ENCODE measurements at regions not wholly inside any gene's neighbourhood (a gene's known extent, or its start where the extent isn't known, plus 50 kb on each side); places are given as distances from the start of the nearest gene placed in this dataset.

DNA sequence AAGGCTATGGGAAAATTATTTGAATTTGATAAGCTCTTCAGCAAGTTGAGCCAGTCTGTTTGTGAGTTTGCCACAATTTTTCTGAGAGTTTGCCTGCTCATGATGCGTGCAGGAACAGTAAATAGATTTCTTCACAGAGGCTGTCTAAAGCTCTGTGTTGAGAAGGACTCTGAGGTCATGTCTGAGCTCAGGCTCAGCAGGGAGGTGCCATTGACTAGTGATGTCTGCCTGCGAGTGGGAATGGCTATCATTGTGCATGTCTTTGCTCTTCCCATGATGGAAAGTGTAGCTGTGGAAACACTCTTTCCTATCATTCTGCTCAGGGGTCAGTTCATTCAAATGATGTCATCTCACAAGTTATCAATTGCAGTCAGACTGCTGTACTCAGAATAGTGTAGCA is 142.8 kb downstream of the RASEF start:
- no peak for TF ChIP-seq CTCF (conservative IDR thresholded peaks at IDR 0.05; ENCODE audit: low read length)
- TF ChIP-seq EZH2phosphoT487 (IDR thresholded peaks at IDR 0.05; ENCODE audit: borderline replicate concordance): no peak

All from Loucy (cell line).